Gastrocnemius medialis (tissue), 4 donors: ENCODE measurements at regions not wholly inside any gene's neighbourhood (a gene's known extent, or its start where the extent isn't known, plus 50 kb on each side); places are given as distances from the start of the nearest gene placed in this dataset.

Experiments used
- ATAC-seq, 2 donors: fragments of 150-250 bp; one replicate each; pipeline ENCODE4 v1.9.1; 2016
- DNase-seq, 2 donors: peaks; one replicate each; pipeline ENCODE4 v3.0.0-alpha.2; 2019
- H3K27ac ChIP-seq, 4 donors: fragments of 200-600 bp; sonication (generic); 1 replicate in 1 of 4; 2 replicates in 3 of 4; pipeline ENCODE4 v1.5.1; 2016 to 2018; ENCODE audit warnings: mild to moderate bottlenecking in 2 of 4, moderate library complexity in 1 of 4
- H3K27me3 ChIP-seq, 3 donors: fragments of 200-600 bp; sonication (generic) in 2 of 3; 1 replicate in 1 of 3; 2 replicates in 2 of 3; pipeline versions ENCODE4 v1.5.1 to v1.6.0; 2016 to 2019; ENCODE audit warnings: mild to moderate bottlenecking in 1 of 3, moderate library complexity in 1 of 3
- H3K36me3 ChIP-seq, 2 donors: fragments of 200-600 bp; sonication (generic) in 1 of 2; one replicate each; pipeline ENCODE4 v1.5.1; 2017 to 2018
- H3K4me1 ChIP-seq, 2 donors: fragments of 200-600 bp; sonication (generic) in 1 of 2; one replicate each; pipeline ENCODE4 v1.5.1; 2016 to 2017; ENCODE audit warnings: mild to moderate bottlenecking in 2 of 2
- H3K4me3 ChIP-seq, 4 donors: fragments of 200-600 bp; sonication (generic) in 3 of 4; 1 replicate in 1 of 4; 2 replicates in 3 of 4; pipeline ENCODE4 v1.5.1; 2016 to 2019; ENCODE audit warnings: mild to moderate bottlenecking in 2 of 4
- H3K9me3 ChIP-seq, 3 donors: fragments of 200-600 bp; sonication (generic) in 2 of 3; 1 replicate in 1 of 3; 2 replicates in 2 of 3; pipeline ENCODE4 v1.5.1; 2016 to 2019
- CTCF ChIP-seq, 5 experiments: fragments of 450-650 bp in 3 of 5; fragments of 200-600 bp in 2 of 5; sonication (generic) in 2 of 5; IDR thresholded peaks in 4 of 5; conservative IDR thresholded peaks in 1 of 5; 1 replicate in 4 of 5; 2 replicates in 1 of 5; pipeline ENCODE4 v1.5.1; 2016 to 2019; ENCODE audit warnings: antibody characterized with exemption in 5 of 5, mild to moderate bottlenecking in 3 of 5, moderate library complexity in 3 of 5
- POLR2A ChIP-seq, 2 donors: fragments of 450-650 bp; IDR thresholded peaks; one replicate each; pipeline ENCODE4 v1.6.1; 2017; ENCODE audit warnings: antibody characterized with exemption in 2 of 2, mild to moderate bottlenecking in 2 of 2, moderate library complexity in 2 of 2
- in situ Hi-C, 4 donors: fragments of 200-750 bp; cut with MboI; loops; one replicate each; pipeline versions ENCODE4 v1.15.0 to v1.8.0; 2017; ENCODE audit warnings: low sequenced_read_pairs in 4 of 4
- intact Hi-C: fragments of 100-400 bp; cut with DNase I; formaldehyde crosslinking; loops from one replicate; pipeline ENCODE4 v1.15.1; 2023; ENCODE audit warnings: low total_unique reads

- no peaks in the 10 kb centered on the region for H3K9me3 ChIP-seq
- no peak overlapping the region for H3K4me3 ChIP-seq
- DNase-seq (no peak), ATAC-seq (no peak)
- in situ Hi-C loops (loop anchor here in 1 of 4 donors (25.0 kb wide), 1 partner anchor 324 kb away; no protein-coding TSS in a partner anchor), intact Hi-C loops (loop anchor here (5.0 kb wide), 1 partner anchor 349 kb away; no protein-coding TSS in a partner anchor)
- no peaks in the 10 kb centered on the region for H3K36me3 ChIP-seq
- no peak for TF ChIP-seq POLR2A (IDR thresholded peaks at IDR 0.05)
- no peak for TF ChIP-seq CTCF (IDR thresholded peaks at IDR 0.05 in 4 of 5, conservative IDR thresholded peaks at IDR 0.05 in 1 of 5)
- no peaks in the 10 kb centered on the region for H3K27me3 ChIP-seq
- H3K4me1 ChIP-seq: no peaks in the 10 kb centered on the region
- H3K27ac ChIP-seq: no peak overlapping the region
Measured at GRCh38 chr5:60161340-60161934, 267.9 kb upstream of the PDE4D start.

- Histone ChIP-seq H3K27me3 (no peaks in the 10 kb centered on the region), H3K4me1 (no peaks in the 10 kb centered on the region), H3K36me3 (no peaks in the 10 kb centered on the region), H3K4me3 (no peak overlapping the region), H3K9me3 (no peaks in the 10 kb centered on the region), H3K27ac (no peak overlapping the region)
- intact Hi-C loops (no loop called here), in situ Hi-C loops (no loop called here)
- no peak for ATAC-seq
- DNase-seq: no peak
- TF ChIP-seq CTCF (IDR thresholded peaks at IDR 0.05 in 4 of 5, conservative IDR thresholded peaks at IDR 0.05 in 1 of 5) (no peak), POLR2A (IDR thresholded peaks at IDR 0.05) (no peak)
Measured at GRCh38 chr5:60149081-60149480, 255.6 kb upstream of the PDE4D start.

- no peak for ATAC-seq
Measured at GRCh38 chr5:60148366-60148765, 254.8 kb upstream of the PDE4D start.

GRCh38 chr5:60147791-60148190 is 254.3 kb upstream of the PDE4D start:
- DNase-seq: no peak
- no peak for ATAC-seq
- Histone ChIP-seq H3K27ac (no peak overlapping the region), H3K4me3 (no peak overlapping the region), H3K9me3 (no peaks in the 10 kb centered on the region), H3K27me3 (no peaks in the 10 kb centered on the region), H3K4me1 (no peaks in the 10 kb centered on the region), H3K36me3 (no peaks in the 10 kb centered on the region)
- TF ChIP-seq POLR2A (IDR thresholded peaks at IDR 0.05): no peak
- no peak for TF ChIP-seq CTCF (IDR thresholded peaks at IDR 0.05 in 4 of 5, conservative IDR thresholded peaks at IDR 0.05 in 1 of 5)
- intact Hi-C loops: no loop called here
- in situ Hi-C loops: no loop called here

More at GRCh38 chr5:60148366-60148765, 254.8 kb upstream of the PDE4D start:
- Histone ChIP-seq H3K36me3 (no peaks in the 10 kb centered on the region), H3K27me3 (no peaks in the 10 kb centered on the region), H3K4me1 (no peaks in the 10 kb centered on the region), H3K9me3 (no peaks in the 10 kb centered on the region), H3K27ac (no peak overlapping the region), H3K4me3 (no peak overlapping the region)
- in situ Hi-C loops (no loop called here), intact Hi-C loops (no loop called here)
- DNase-seq: no peak
- TF ChIP-seq POLR2A (IDR thresholded peaks at IDR 0.05) (no peak), CTCF (IDR thresholded peaks at IDR 0.05 in 4 of 5, conservative IDR thresholded peaks at IDR 0.05 in 1 of 5) (no peak)
